Stimulated activated naive CD4-positive, alpha-beta T cell (primary cell): ENCODE measurements at regions not wholly inside any gene's neighbourhood (a gene's known extent, or its start where the extent isn't known, plus 50 kb on each side); places are given as distances from the start of the nearest gene placed in this dataset.

ENCODE experiments used
- DNase-seq, 6 experiments: peaks; one replicate each; lab custom pipeline; 2025; lab: John Stamatoyannopoulos, UW

- DNase-seq: no peak
These were observed 553.2 kb upstream of the AMELY start for GRCh38 chrY:7464742-7465141.

GRCh38 chrY:7463711-7464110 lies 552.2 kb upstream of the AMELY start:
- no peak for DNase-seq

GRCh38 chrY:7463196-7463595 lies 551.6 kb upstream of the AMELY start:
- DNase-seq: no peak

- DNase-seq: no peak
These were observed 551.1 kb upstream of the AMELY start for GRCh38 chrY:7462657-7463056.

- no peak for DNase-seq
These were observed 550.4 kb upstream of the AMELY start for GRCh38 chrY:7461873-7462525.

- DNase-seq: no peak
These were observed 548.2 kb upstream of the AMELY start for GRCh38 chrY:7459802-7460201.

- DNase-seq: no peak
These were observed 546.9 kb upstream of the AMELY start for GRCh38 chrY:7458301-7459078.

GRCh38 chrY:7457286-7458015 lies 545.9 kb upstream of the AMELY start:
- DNase-seq: no peak

- no peak for DNase-seq
These were observed 544.1 kb upstream of the AMELY start for GRCh38 chrY:7455626-7456025.

- no peak for DNase-seq
These were observed 541.8 kb upstream of the AMELY start for GRCh38 chrY:7453336-7453735.

GRCh38 chrY:7452246-7452645 lies 540.7 kb upstream of the AMELY start:
- no peak for DNase-seq

GRCh38 chrY:7449860-7450259 lies 538.3 kb upstream of the AMELY start:
- no peak for DNase-seq

- no peak for DNase-seq
These were observed 537.1 kb upstream of the AMELY start for GRCh38 chrY:7448687-7449086.

GRCh38 chrY:7447881-7448516 lies 536.4 kb upstream of the AMELY start:
- no peak for DNase-seq

- no peak for DNase-seq
These were observed 532.6 kb upstream of the AMELY start for GRCh38 chrY:7444141-7444540.

- no peak for DNase-seq
These were observed 529.4 kb upstream of the AMELY start for GRCh38 chrY:7440796-7441530.

- no peak for DNase-seq
These were observed 525.5 kb upstream of the AMELY start for GRCh38 chrY:7437086-7437485.

GRCh38 chrY:7433817-7434809 lies 522.6 kb upstream of the AMELY start:
- DNase-seq: no peak

GRCh38 chrY:7419165-7419564 lies 507.6 kb upstream of the AMELY start:
- no peak for DNase-seq

- no peak for DNase-seq
These were observed 506.4 kb upstream of the AMELY start for GRCh38 chrY:7417946-7418345.

- no peak for DNase-seq
These were observed 504.9 kb upstream of the AMELY start for GRCh38 chrY:7416406-7416805.
